ENCODE measurements at regions not wholly inside any gene's neighbourhood (a gene's known extent, or its start where the extent isn't known, plus 50 kb on each side); places are given as distances from the start of the nearest gene placed in this dataset.
"Not testable (repeated sequence)": the region's sequence is repeated elsewhere in the genome, so short reads cannot be mapped to it uniquely, and the experiment has no call there.

- DNase-seq = no peak
Observed at GRCh38 chr7:93830141-93830925, 60.2 kb downstream of the TFPI2 start.

DNA sequence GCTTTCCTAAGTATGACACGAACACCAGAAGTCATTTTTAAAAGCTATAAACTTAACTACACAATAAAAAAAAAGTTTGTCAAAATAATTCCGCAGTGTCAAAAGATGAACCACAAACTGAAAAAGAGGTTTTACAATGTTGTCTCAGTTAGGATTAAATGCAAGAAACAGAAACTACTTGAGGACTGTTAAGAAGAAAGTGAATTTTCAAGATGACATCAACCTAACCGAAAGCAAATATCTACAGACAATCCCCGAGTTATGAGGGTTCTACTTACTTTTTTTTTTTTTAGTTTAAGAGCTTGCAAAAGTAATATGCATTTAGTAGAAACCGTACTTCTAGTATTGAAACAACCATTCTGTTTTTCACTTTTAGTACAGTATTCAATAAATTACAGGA is 62.3 kb downstream of the TFPI2 start:
- DNase-seq = no peak

DNA sequence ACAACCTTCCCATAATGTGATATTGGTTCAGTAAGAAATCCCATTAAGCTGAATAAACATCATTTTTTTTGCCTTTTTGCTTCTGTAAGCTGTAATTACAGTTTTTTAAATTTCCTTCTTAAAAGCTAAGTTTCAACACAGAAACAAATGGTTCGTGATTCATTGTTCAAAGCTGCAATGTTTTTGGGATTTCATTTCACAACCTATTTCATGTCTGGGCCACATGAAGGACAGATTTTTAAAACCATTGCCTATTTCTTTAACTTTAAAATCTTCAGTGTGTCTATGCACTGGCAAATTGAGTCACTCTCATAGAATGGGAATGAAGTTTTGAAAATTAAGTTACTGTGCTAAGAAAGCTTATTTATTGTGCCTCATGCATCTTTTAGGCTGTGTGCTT is 66.9 kb downstream of the TFPI2 start:
- no peak for DNase-seq

- DNase-seq = no peak
Observed at GRCh38 chr7:93821463-93821862, 69.1 kb downstream of the TFPI2 start.

DNA sequence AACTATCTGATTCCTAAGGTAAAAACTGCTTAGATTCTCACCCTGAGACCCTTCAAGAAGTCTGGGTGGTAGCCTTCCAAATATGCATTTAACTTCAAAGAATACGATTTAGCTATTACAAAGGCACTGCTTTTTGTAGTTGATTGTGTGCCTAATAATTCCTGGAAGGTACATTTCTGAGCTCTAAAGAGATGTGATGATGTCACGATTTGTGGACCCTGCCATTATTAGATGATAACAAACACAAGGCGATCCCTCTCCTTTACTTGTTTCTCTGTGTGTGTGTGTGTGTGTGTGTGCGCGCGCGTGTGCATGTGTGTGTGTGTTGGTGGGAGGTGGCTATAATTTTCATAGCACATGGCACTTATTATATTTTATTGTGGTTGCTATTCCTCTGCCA is 70.9 kb downstream of the TFPI2 start:
- DNase-seq = no peak

GRCh38 chr7:93817526-93817925 is 73.0 kb downstream of the TFPI2 start:
- no peak for DNase-seq

- no peak for DNase-seq
Observed at GRCh38 chr7:93817004-93817403, 73.5 kb downstream of the TFPI2 start.

GRCh38 chr7:93813514-93813913 is 77.0 kb downstream of the TFPI2 start:
- no peak for DNase-seq

GRCh38 chr7:93812061-93812460 is 78.5 kb downstream of the TFPI2 start:
- DNase-seq = no peak

GRCh38 chr7:93811198-93811597 is 79.4 kb downstream of the TFPI2 start:
- DNase-seq = no peak

GRCh38 chr7:93810561-93810960 is 80.0 kb downstream of the TFPI2 start:
- no peak for DNase-seq

DNA sequence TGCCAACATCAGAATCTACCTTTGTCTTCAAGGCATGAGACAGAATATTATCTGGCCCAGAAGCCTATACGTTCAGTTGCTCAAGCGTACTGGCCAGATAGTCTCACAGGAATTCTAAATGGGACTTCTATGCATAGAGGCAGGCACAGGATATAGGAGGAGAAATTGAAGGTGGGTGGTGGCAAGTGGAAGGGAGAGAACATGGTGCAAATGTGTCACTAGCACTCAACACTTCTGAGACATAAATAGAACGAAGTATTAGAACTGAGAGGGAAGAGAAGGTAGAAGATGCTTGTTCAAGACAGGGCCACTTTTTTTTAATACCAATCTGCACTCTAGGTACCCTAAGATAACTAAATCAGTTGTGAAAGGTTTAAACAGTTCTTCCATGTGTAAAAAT is 85.8 kb downstream of the TFPI2 start:
- no peak for DNase-seq

DNA sequence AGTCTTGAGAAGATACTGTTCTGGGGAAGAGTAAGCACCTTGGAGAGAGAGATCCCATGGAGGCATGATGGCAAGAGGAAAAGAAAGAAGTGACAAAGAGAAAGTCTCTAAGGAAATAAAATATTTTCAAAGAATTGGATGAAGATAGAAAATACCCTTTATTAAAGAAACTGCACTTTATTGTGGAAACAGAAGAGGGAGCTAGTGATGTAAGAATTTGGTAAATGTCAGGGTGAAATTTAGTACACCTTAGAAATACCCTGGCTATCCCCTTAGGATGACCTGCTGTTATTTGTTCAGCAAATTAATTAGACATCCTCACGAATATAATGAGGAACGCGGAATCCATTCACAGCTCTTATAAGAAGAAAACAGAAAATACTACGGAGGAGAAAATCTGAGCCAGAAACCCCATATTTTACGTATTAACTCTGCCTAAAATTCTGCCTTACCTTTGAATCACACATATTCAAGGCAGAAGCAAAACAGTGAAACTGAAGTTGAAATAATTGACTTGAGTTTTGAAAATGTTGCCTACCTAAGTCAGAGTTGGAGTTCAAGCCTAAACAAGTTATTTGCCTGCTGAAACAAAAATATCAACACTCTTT is 90.7 kb downstream of the TFPI2 start:
- DNase-seq = no peak

DNA sequence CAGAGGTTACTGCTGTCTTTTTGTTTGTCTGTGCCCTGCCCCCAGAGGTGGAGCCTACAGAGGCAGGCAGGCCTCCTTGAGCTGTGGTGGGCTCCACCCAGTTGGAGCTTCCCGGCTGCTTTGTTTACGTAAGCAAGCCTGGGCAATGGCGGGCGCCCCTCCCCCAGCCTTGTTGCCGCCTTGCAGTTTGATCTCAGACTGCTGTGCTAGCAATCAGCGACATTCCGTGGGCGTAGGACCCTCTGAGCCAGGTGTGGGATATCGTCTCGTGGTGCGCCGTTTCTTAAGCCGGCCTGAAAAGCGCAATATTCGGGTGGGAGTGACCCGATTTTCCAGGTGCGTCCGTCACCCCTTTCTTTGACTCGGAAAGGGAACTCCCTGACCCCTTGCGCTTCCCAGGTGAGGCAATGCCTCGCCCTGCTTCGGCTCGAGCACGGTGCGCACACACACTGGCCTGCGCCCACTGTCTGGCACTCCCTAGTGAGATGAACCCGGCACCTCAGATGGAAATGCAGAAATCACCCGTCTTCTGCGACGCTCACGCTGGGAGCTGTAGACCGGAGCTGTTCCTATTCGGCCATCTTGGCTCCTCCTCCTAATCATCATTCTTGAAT is 97.4 kb downstream of the TFPI2 start:
- not testable (repeated sequence) for DNase-seq

GRCh38 chr7:93779115-93779514 is 111.4 kb downstream of the TFPI2 start:
- DNase-seq = no peak

- DNase-seq = no peak
Observed at GRCh38 chr7:93778384-93778783, 112.2 kb downstream of the TFPI2 start.

- DNase-seq = no peak
Observed at GRCh38 chr7:93773446-93773845, 117.1 kb downstream of the TFPI2 start.

DNA sequence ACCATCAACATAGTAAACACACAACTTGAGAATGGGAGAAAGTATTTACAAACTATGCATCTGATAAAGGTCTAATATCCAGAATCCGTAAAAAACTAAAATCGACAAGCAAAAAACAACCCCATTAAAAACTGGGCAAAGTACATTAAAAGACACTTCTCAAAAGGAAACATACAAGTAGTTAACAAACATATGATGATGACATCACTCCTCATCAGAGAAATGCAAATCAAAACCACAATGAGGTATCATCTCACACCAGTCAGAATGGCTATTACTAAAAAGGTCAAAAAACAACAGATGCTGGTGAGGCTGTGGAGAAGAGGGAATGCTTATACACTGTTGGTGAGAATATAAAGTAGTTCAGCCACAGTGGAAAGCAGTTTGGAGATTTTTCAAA is 125.1 kb downstream of the TFPI2 start:
- DNase-seq = no peak

DNA sequence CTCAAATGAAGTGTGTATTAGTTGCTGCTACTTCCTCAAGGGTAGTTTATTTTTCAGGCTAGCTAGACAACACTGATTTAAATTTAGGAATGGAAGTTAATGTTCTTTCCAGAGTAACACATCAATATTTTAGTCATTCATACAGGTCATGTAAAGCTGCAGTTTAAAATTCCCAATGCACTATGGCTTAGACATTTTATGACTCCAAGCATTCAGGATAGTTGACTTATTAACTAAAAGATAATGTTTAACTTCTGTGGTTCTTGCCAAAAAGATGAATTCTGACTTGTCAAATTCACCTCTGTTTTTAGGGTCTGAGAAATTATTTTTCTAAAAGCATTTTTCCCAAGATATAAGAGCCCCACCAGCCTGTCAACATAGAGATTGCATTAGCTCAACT is 131.9 kb downstream of the TFPI2 start:
- DNase-seq = no peak

DNA sequence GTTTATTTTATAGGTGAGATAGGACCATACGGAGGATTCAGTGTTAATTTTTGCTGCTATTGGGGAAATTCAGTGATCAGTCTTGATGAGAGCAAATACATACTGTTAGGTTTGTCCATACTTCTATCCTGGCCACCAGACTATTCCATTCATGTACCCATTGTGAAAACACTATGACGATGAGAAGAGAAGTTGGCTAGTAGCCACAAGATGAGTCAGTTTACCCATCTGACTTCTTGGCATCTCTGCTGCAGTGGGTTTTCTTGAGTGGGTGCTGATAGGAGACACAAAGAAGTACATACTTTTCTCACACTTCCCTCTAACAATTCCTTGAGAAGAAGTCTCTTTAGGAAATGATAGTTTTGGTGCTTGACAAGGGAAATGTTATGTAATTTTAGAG is 133.1 kb downstream of the TFPI2 start:
- no peak for DNase-seq

GRCh38 chr7:93756890-93757289 is 133.7 kb downstream of the TFPI2 start:
- no peak for DNase-seq

DNA sequence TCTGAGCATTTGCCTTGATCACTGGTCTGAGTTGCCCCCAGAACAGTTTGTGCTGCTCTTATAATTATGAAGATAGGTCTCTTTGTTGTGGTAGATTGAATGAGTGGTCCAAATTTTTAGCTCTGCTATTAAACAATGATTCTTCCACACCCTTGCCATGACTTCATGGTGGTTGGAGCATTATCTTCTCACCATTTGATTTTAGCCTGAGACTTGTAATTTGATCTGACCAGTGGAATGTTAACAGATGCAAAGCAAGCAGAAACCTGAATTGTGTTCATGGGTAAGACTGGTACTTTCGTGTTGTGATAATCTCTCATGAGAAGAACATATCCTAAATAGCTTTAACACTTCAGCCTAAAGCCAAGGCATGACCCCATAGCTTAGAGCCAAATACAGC is 139.1 kb downstream of the TFPI2 start:
- DNase-seq = no peak

DNA sequence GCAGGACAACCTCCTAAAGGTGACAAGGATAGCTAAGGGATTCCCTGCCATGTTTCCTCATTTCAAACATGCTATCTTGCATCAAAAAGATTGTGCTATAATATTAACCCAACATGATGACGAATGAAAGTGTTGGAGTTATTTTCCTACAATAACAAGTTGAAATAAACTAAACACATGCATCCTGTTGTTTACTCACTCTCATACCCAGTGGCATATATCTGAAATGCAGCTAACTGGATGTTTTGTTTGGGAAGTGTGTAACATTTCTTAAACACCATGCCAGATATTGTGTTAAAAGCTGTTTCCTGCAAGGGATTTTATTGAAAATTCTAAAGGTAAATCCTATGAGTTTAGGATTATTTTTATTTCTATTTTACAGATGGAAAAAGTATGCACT is 139.6 kb downstream of the TFPI2 start:
- DNase-seq = no peak
